HEK293T (cell line): ENCODE measurements at regions not wholly inside any gene's neighbourhood (a gene's known extent, or its start where the extent isn't known, plus 50 kb on each side); places are given as distances from the start of the nearest gene placed in this dataset.

Source experiments
- CTCF ChIA-PET: fragments of 350-600 bp; formaldehyde crosslinking; extraction: SDS; loops from one replicate; lab custom pipeline; 2021; ENCODE audit warnings: antibody characterized with exemption, inconsistent platforms; lab: Yijun Ruan, JAX
- POLR2A ChIA-PET: fragments of 350-600 bp; formaldehyde crosslinking; extraction: SDS; loops from one replicate; lab custom pipeline; 2020; ENCODE audit warnings: antibody characterized with exemption, inconsistent platforms; lab: Yijun Ruan, JAX
- DNase-seq: peaks from one replicate; pipeline ENCODE4 v3.0.0; 2012; ENCODE audit warnings: mixed read lengths; ENCODE audit errors: extremely low spot score
- ARNT ChIP-seq: fragments of 450-650 bp; IDR thresholded peaks from 2 replicates; pipeline ENCODE4 v1.6.1; 2017; ENCODE audit warnings: mild to moderate bottlenecking
- BHLHE40 ChIP-seq: fragments of 450-650 bp; IDR thresholded peaks from 2 replicates; pipeline ENCODE4 v1.6.1; 2016; ENCODE audit warnings: mild to moderate bottlenecking, moderate library complexity, borderline replicate concordance
- CTBP1 ChIP-seq: fragments of 450-650 bp; IDR thresholded peaks from 2 replicates; pipeline ENCODE4 v1.6.1; 2016; ENCODE audit warnings: borderline replicate concordance
- ELF4 ChIP-seq: fragments of 450-650 bp; IDR thresholded peaks from 2 replicates; pipeline ENCODE4 v1.6.1; 2017; ENCODE audit warnings: antibody characterized with exemption
- FOXA1 ChIP-seq: fragments of 450-650 bp; IDR thresholded peaks from 2 replicates; pipeline ENCODE4 v1.6.1; 2016; ENCODE audit warnings: mild to moderate bottlenecking
- FOXK2 ChIP-seq: fragments of 450-650 bp; IDR thresholded peaks from 2 replicates; pipeline ENCODE4 v1.6.1; 2016; ENCODE audit warnings: mild to moderate bottlenecking
- FOXM1 ChIP-seq: fragments of 450-650 bp; IDR thresholded peaks from 2 replicates; pipeline ENCODE4 v1.6.1; 2017; ENCODE audit warnings: mild to moderate bottlenecking, borderline replicate concordance
- HDGF ChIP-seq: fragments of 450-650 bp; IDR thresholded peaks from 2 replicates; pipeline ENCODE4 v1.6.1; 2017; ENCODE audit warnings: antibody characterized with exemption, borderline replicate concordance
- L3MBTL2 ChIP-seq: fragments of 450-650 bp; conservative IDR thresholded peaks from 2 replicates; pipeline ENCODE4 v1.6.1; 2016; ENCODE audit warnings: mild to moderate bottlenecking
- LEF1 ChIP-seq: fragments of 450-650 bp; IDR thresholded peaks from 2 replicates; pipeline ENCODE4 v1.6.1; 2017; ENCODE audit warnings: mild to moderate bottlenecking, borderline replicate concordance
- NFRKB ChIP-seq: fragments of 450-650 bp; IDR thresholded peaks from 2 replicates; pipeline ENCODE4 v1.6.1; 2016; ENCODE audit warnings: mild to moderate bottlenecking, moderate library complexity
- PKNOX1 ChIP-seq: fragments of 450-650 bp; IDR thresholded peaks from 2 replicates; pipeline ENCODE4 v1.6.1; 2016
- SP1 ChIP-seq: fragments of 450-650 bp; IDR thresholded peaks from 2 replicates; pipeline ENCODE4 v1.6.1; 2017
- SUZ12 ChIP-seq: fragments of 450-650 bp; IDR thresholded peaks from 2 replicates; pipeline ENCODE4 v1.6.1; 2016; ENCODE audit warnings: mild to moderate bottlenecking
- TARDBP ChIP-seq: fragments of 450-650 bp; IDR thresholded peaks from 2 replicates; pipeline ENCODE4 v1.6.1; 2016
- ZNF384 ChIP-seq: fragments of 450-650 bp; IDR thresholded peaks from 2 replicates; pipeline ENCODE4 v1.6.1; 2016

- ChIA-PET CTCF (no interaction called here), POLR2A (no interaction called here)
- peak; percentile 56 for DNase-seq
- TF ChIP-seq ARNT (no peak), LEF1 (no peak), TARDBP (no peak), BHLHE40 (no peak), PKNOX1 (peak; percentile 83), ELF4 (no peak)
Observed at GRCh38 chr14:89013098-89013504, 188.7 kb downstream of the TTC8 start.

GRCh38 chr14:89013698-89014568 lies 189.5 kb downstream of the TTC8 start:
- CTCF ChIA-PET: interaction anchor here (0.6 kb wide), 2 partner anchors 346 to 446 kb away, joined by 3 to 4 read pairs; no protein-coding TSS in a partner anchor

GRCh38 chr14:89014569-89014850 lies 190.1 kb downstream of the TTC8 start:
- CTCF ChIA-PET: interaction anchor here (0.6 kb wide), 1 partner anchor 447 kb away, joined by 4 read pairs; no protein-coding TSS in a partner anchor
- POLR2A ChIA-PET: no interaction called here
- DNase-seq: no peak
- TF ChIP-seq CTBP1 (no peak), SP1 (no peak), FOXA1 (no peak), LEF1 (no peak), SUZ12 (no peak)

More at GRCh38 chr14:89013698-89014568, 189.5 kb downstream of the TTC8 start:
- DNase-seq: peak; percentile 13
- POLR2A ChIA-PET: no interaction called here
- TF ChIP-seq ZNF384 (no peak), NFRKB (no peak), SUZ12 (no peak), L3MBTL2 (no peak), TARDBP (no peak), FOXK2 (no peak), BHLHE40 (no peak), FOXA1 (no peak), ARNT (no peak), FOXM1 (no peak), LEF1 (no peak), ELF4 (no peak), CTBP1 (no peak), SP1 (no peak), HDGF (no peak), PKNOX1 (no peak)

- ChIA-PET CTCF (interaction anchor here (1.4 kb wide), 1 partner anchor 12 kb away, joined by 6 read pairs; no protein-coding TSS in a partner anchor), POLR2A (no interaction called here)
- TF ChIP-seq ZNF384: no peak
- no peak for TF ChIP-seq ELF4
- TF ChIP-seq L3MBTL2: no peak
- TF ChIP-seq SP1: no peak
- no peak for TF ChIP-seq FOXM1
- TF ChIP-seq BHLHE40: no peak
- TF ChIP-seq FOXK2: no peak
- TF ChIP-seq TARDBP: no peak
- TF ChIP-seq NFRKB: no peak
- TF ChIP-seq LEF1: no peak
- no peak for TF ChIP-seq ARNT
- no peak for TF ChIP-seq FOXA1
- no peak for TF ChIP-seq SUZ12
- no peak for TF ChIP-seq HDGF
- no peak for TF ChIP-seq CTBP1
- TF ChIP-seq PKNOX1: no peak
- DNase-seq: no peak
Observed at GRCh38 chr14:89015016-89015415, 190.6 kb downstream of the TTC8 start.

GRCh38 chr14:89017417-89017816 lies 193.0 kb downstream of the TTC8 start:
- no peak for DNase-seq
- CTCF ChIA-PET: no interaction called here
- POLR2A ChIA-PET: no interaction called here
- TF ChIP-seq FOXM1: no peak
- TF ChIP-seq LEF1: no peak
- TF ChIP-seq NFRKB: no peak
- no peak for TF ChIP-seq ELF4
- TF ChIP-seq ARNT: no peak

- TF ChIP-seq SUZ12 (no peak), LEF1 (no peak), ARNT (no peak), FOXK2 (no peak), CTBP1 (no peak), HDGF (no peak)
- no peak for DNase-seq
Observed at GRCh38 chr14:89022274-89022673, 197.8 kb downstream of the TTC8 start.

GRCh38 chr14:89024691-89025090 lies 200.2 kb downstream of the TTC8 start:
- CTCF ChIA-PET: interaction anchor here (0.8 kb wide), 1 partner anchor 312 kb away, joined by 3 read pairs; no protein-coding TSS in a partner anchor
- no peak for TF ChIP-seq BHLHE40
- no peak for TF ChIP-seq ARNT
- TF ChIP-seq FOXA1: no peak
- TF ChIP-seq TARDBP: no peak
- no peak for TF ChIP-seq FOXM1
- TF ChIP-seq SUZ12: no peak
- TF ChIP-seq PKNOX1: no peak
- no peak for TF ChIP-seq HDGF
- TF ChIP-seq FOXK2: no peak
- TF ChIP-seq ZNF384: no peak
- no peak for TF ChIP-seq LEF1
- no peak for TF ChIP-seq ELF4
- no peak for TF ChIP-seq SP1
- TF ChIP-seq NFRKB: no peak
- TF ChIP-seq CTBP1: no peak
- TF ChIP-seq L3MBTL2: no peak
- no peak for DNase-seq
- POLR2A ChIA-PET: no interaction called here

More at GRCh38 chr14:89022274-89022673, 197.8 kb downstream of the TTC8 start:
- CTCF ChIA-PET: interaction anchor here (0.6 kb wide), 1 partner anchor 366 kb away, joined by 4 read pairs; no protein-coding TSS in a partner anchor
- POLR2A ChIA-PET: no interaction called here
